B cell (primary cell): ENCODE measurements at regions not wholly inside any gene's neighbourhood (a gene's known extent, or its start where the extent isn't known, plus 50 kb on each side); places are given as distances from the start of the nearest gene placed in this dataset.

Experiments
- ATAC-seq: fragments of 200-7000 bp; cut with Tn5 transposase; one replicate; pipeline ENCODE4 v1.10.0; 2021; ENCODE audit warnings: low read depth, mild to moderate bottlenecking, moderate number of reproducible peaks, moderate library complexity
- CTCF ChIA-PET: fragments of 350-600 bp; sonication (Branson Sonifier 250); formaldehyde crosslinking; loops from one replicate; lab custom pipeline; 2021; ENCODE audit warnings: antibody characterized with exemption, inconsistent platforms; lab: Charles Lee
- POLR2A ChIA-PET: fragments of 350-600 bp; sonication (Branson Sonifier 250); formaldehyde crosslinking; loops from one replicate; lab custom pipeline; 2021; ENCODE audit warnings: antibody characterized with exemption; lab: Charles Lee
- DNase-seq: peaks from one replicate; pipeline ENCODE4 v3.0.0; 2013
- H2AFZ ChIP-seq: 2 replicates; pipeline ENCODE4 v1.6.1; 2012; ENCODE audit warnings: mild to moderate bottlenecking, low read depth, low read length; ENCODE audit not compliant: insufficient read depth, poor library complexity, severe bottlenecking
- H3K27ac ChIP-seq, 2 donors: 1 replicate in 1 of 2; 2 replicates in 1 of 2; pipeline ENCODE4 v1.5.1; 2012 to 2013; ENCODE audit warnings: low read length in 2 of 2, mild to moderate bottlenecking in 2 of 2, moderate library complexity in 1 of 2
- H3K27me3 ChIP-seq, 4 experiments: fragments of 200-600 bp in 1 of 4; sonication (generic) in 1 of 4; replicated peaks in 1 of 4; 1 replicate in 2 of 4; 2 replicates in 2 of 4; pipeline versions ENCODE4 v1.6.1 to v1.7.0; 2013 to 2016; ENCODE audit warnings: low read length in 3 of 4, mild to moderate bottlenecking in 2 of 4, mixed read lengths in 1 of 4, moderate library complexity in 1 of 4; ENCODE audit not compliant: insufficient read depth in 4 of 4, control insufficient read depth in 3 of 4; ENCODE audit errors: control extremely low read depth in 1 of 4
- H3K36me3 ChIP-seq, 2 experiments: replicated peaks in 1 of 2; 1 replicate in 1 of 2; 2 replicates in 1 of 2; pipeline versions ENCODE4 v1.6.1 to v1.7.1; 2013; ENCODE audit warnings: low read length in 1 of 2; ENCODE audit not compliant: insufficient read depth in 2 of 2, control insufficient read depth in 1 of 2; ENCODE audit errors: control extremely low read depth in 1 of 2, extremely low read depth in 1 of 2
- H3K4me1 ChIP-seq, 2 donors: fragments of 200-600 bp in 1 of 2; sonication (generic) in 1 of 2; 1 replicate in 1 of 2; 2 replicates in 1 of 2; pipeline versions ENCODE4 v1.5.1 to v1.6.1; 2013 to 2017; ENCODE audit warnings: low read length in 2 of 2; ENCODE audit not compliant: control insufficient read depth in 2 of 2, insufficient read depth in 2 of 2
- H3K4me2 ChIP-seq: replicated peaks from 2 replicates; pipeline ENCODE3; 2012; ENCODE audit warnings: mild to moderate bottlenecking, low read depth, low read length; ENCODE audit not compliant: poor library complexity, severe bottlenecking
- H3K4me3 ChIP-seq, 5 experiments: fragments of 200-600 bp in 1 of 5; sonication (generic) in 1 of 5; 1 replicate in 3 of 5; 2 replicates in 2 of 5; pipeline versions ENCODE4 v1.5.1 to v1.7.0; 2011 to 2016; ENCODE audit warnings: low read length in 4 of 5, mild to moderate bottlenecking in 4 of 5, low read depth in 2 of 5, control low read depth in 1 of 5, moderate library complexity in 1 of 5; ENCODE audit not compliant: insufficient read depth in 1 of 5; ENCODE audit errors: control extremely low read depth in 1 of 5, extremely low read depth in 1 of 5
- H3K79me2 ChIP-seq: fragments of 200-600 bp; sonication (generic); one replicate; pipeline ENCODE4 v1.6.0; 2016; ENCODE audit warnings: low read length; ENCODE audit not compliant: control insufficient read depth, insufficient read depth
- H3K9ac ChIP-seq: fragments of 200-600 bp; sonication (generic); 2 replicates; pipeline ENCODE4 v1.6.1; 2017; ENCODE audit warnings: mild to moderate bottlenecking, low read length, moderate library complexity
- H3K9me3 ChIP-seq, 3 donors: one replicate each; pipeline versions ENCODE4 v1.6.1 to v1.7.1; 2013; ENCODE audit warnings: low read length in 2 of 3; ENCODE audit not compliant: control insufficient read depth in 2 of 3, insufficient read depth in 1 of 3; ENCODE audit errors: control extremely low read depth in 1 of 3
- H4K20me1 ChIP-seq: 2 replicates; pipeline ENCODE4 v1.6.0; 2012; ENCODE audit warnings: mild to moderate bottlenecking, low read length; ENCODE audit not compliant: insufficient read depth, control insufficient read depth, poor library complexity, severe bottlenecking
- H3K27ac Mint-ChIP-seq: one replicate; pipeline ENCODE4 v1.8.0; 2021; ENCODE audit warnings: mixed read lengths
- H3K27me3 Mint-ChIP-seq: one replicate; pipeline ENCODE4 v1.8.0; 2021; ENCODE audit warnings: mixed read lengths
- H3K4me1 Mint-ChIP-seq: one replicate; pipeline ENCODE4 v1.8.0; 2021; ENCODE audit warnings: mixed read lengths
- H3K4me3 Mint-ChIP-seq: one replicate; pipeline ENCODE4 v1.8.0; 2021; ENCODE audit warnings: mixed read lengths
- H3K9me3 Mint-ChIP-seq: one replicate; pipeline ENCODE4 v1.8.0; 2022; ENCODE audit warnings: mixed read lengths; ENCODE audit not compliant: insufficient read depth
- CTCF ChIP-seq: fragments of 200-600 bp; IDR thresholded peaks from one replicate; pipeline ENCODE4 v1.8.0; 2022; ENCODE audit warnings: antibody characterized with exemption, mild to moderate bottlenecking
- EZH2 ChIP-seq: IDR thresholded peaks from 2 replicates; pipeline ENCODE4 v1.6.1; 2012; ENCODE audit warnings: borderline replicate concordance, low read depth, mild to moderate bottlenecking, moderate library complexity, low read length; ENCODE audit not compliant: insufficient read depth, poor library complexity, severe bottlenecking
- whole genome bisulfite sequencing: methylation state at CpG from one replicate; pipeline ENCODE4 v1.1.5; 2013; ENCODE audit warnings: missing lambda C conversion rate; ENCODE audit not compliant: insufficient coverage; 5-methylcytosine and 5-hydroxymethylcytosine counted together
- intact Hi-C: fragments of 100-400 bp; cut with micrococcal nuclease; formaldehyde crosslinking; loops from one replicate; pipeline ENCODE4 v1.10.0; 2022

GRCh38 chr13:24630121-24630520, 50.1 kb upstream of the ATP12A start:
- POLR2A ChIA-PET: no interaction called here
- CTCF ChIA-PET: no interaction called here
- H3K27ac ChIP-seq: no peak overlapping the region

More at GRCh38 chr13:24630121-24630520, 50.1 kb upstream of the ATP12A start:
- Histone ChIP-seq H3K27me3 (no peaks in the 10 kb centered on the region), H3K9me3 (no peaks in the 10 kb centered on the region), H3K4me1 (peaks cover 7 to 23% of the 10 kb centered on the region in 2 donors), H3K4me2 (no peak overlapping the region), H3K79me2 (no peaks in the 10 kb centered on the region), H3K36me3 (no peaks in the 10 kb centered on the region), H3K4me3 (no peak overlapping the region), H4K20me1 (no peaks in the 10 kb centered on the region), H2AFZ (no peak overlapping the region), H3K9ac (no peak overlapping the region)
- DNase-seq: no peak
- Mint-ChIP-seq H3K9me3 (no peaks in the 10 kb centered on the region), H3K27ac (no peak overlapping the region), H3K4me3 (no peak overlapping the region), H3K27me3 (peaks cover 3% of the 10 kb centered on the region), H3K4me1 (peaks cover 13% of the 10 kb centered on the region)
- no peak for ATAC-seq
- 50% methylated on average over 3 of the region's 6 CpGs for WGBS
- intact Hi-C loops: no loop called here
- TF ChIP-seq EZH2: no peak
- TF ChIP-seq CTCF: no peak
